ENCODE measurements at regions not wholly inside any gene's neighbourhood (a gene's known extent, or its start where the extent isn't known, plus 50 kb on each side); places are given as distances from the start of the nearest gene placed in this dataset.

GRCh38 chr18:56545464-56545863 lies 92.9 kb downstream of the TXNL1 start:
- no peak for DNase-seq (ENCODE audit: low read depth)

DNA sequence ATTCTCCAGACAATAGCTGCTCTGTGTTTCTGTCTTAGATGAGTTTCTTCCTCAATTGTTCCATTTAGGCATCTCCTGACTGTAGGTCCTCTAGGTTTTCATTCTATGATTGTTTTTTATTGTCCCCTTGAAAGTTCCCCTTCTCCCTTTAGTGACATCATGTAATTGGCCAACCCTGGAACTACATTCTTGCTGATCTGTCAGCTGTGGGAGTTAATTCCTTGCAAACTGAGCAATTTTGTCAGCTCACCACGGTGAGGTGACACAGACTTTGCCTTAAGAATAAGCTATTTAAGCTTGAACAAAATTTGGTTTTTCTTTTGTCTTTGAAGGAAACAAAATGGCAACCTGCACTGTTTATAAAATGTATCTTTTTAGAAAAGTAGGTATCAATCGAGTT lies 95.9 kb downstream of the TXNL1 start:
- DNase-seq (ENCODE audit: low read depth) = no peak

DNA sequence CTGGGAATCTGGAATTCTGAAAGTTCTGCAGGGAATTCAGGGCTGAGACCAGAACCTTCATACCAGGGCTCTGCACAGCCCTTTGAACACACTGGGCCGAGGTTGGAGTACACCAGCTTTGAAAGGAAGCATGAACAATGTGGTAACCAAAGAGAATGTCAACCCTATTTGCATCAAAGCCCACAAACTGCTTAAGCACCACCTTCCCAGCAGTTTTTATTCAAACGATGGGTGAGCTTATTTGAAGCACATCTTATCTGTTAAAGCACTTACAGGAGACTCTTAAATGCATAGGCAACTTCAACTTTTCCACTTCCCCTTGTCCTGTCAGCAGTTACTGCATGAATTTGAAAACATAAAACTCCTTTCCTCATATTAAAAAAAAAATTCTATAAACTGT lies 96.6 kb downstream of the TXNL1 start:
- no peak for DNase-seq (ENCODE audit: low read depth)

GRCh38 chr18:56541340-56541739 lies 97.1 kb downstream of the TXNL1 start:
- no peak for DNase-seq (ENCODE audit: low read depth)

- peak; percentile 9 for DNase-seq (ENCODE audit: low read depth)
Measured at GRCh38 chr18:56538746-56539145, 99.6 kb downstream of the TXNL1 start.

- DNase-seq (ENCODE audit: low read depth) = no peak
Measured at GRCh38 chr18:56532176-56532840, 106.1 kb downstream of the TXNL1 start.

DNA sequence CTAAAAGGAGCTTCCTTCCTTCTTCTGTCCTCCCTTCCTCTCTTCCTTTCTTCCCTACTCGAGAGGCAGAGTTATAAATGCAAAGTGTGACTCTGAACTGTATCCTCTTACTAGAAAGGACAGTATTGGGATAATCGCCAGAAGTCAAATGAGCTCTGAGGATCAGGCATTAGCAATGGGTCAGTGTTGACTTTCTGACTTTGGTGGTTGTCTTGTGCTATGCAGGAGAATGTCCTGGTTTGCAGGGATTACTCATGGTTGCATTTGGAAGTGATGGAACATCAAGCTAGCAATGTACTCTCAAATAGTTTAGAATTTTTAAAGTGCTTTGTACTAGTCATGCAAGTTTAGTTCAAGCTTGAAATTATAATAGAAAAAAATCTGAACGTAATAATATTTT lies 115.6 kb downstream of the TXNL1 start:
- no peak for DNase-seq (ENCODE audit: low read depth)

DNA sequence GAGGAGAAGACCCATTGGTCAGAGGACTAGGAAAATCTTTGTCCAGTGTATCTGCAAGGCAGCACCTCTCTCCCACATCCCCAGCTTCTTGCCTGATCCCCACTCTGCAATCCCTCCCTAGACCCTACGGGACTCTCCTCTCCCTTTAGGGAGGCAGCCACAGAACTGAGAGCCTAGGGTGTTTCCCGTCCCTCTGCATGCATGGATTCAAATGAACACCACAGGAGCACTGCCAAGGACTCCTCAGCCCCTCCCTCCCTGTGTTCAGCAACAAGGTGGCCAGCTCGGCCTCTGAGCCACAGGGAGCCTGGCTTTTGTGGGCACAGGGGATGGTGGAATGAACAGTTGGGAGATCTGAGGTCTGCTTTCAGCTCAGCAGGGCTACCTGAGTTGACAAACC lies 117.1 kb downstream of the TXNL1 start:
- DNase-seq (ENCODE audit: low read depth) = no peak

- DNase-seq (ENCODE audit: low read depth) = no peak
Measured at GRCh38 chr18:56517761-56518160, 120.6 kb downstream of the TXNL1 start.

- no peak for DNase-seq (ENCODE audit: low read depth)
Measured at GRCh38 chr18:56517196-56517595, 121.2 kb downstream of the TXNL1 start.

GRCh38 chr18:56516789-56517188 lies 121.6 kb downstream of the TXNL1 start:
- DNase-seq (ENCODE audit: low read depth) = no peak

DNA sequence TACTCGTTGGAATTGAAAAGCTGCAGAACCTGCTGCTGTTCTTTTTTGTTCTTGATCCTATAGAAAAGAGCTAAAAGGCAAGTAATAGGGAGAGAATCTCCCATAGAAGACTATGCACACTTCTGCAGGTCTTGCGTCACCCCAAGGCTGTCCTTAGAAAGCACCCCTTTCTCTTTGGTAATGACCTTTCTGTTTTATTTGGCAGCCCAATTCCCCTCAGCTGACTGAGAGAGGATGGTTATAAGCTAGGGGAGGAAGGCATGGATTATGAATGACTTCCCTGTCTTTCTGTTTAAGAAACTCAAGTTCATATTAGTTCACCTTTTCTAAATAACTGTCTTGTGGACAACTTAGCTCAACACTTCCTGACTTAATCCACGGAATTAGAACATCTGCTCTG lies 122.9 kb downstream of the TXNL1 start:
- DNase-seq (ENCODE audit: low read depth) = no peak

GRCh38 chr18:56511996-56512395 lies 126.4 kb downstream of the TXNL1 start:
- no peak for DNase-seq (ENCODE audit: low read depth)

- no peak for DNase-seq (ENCODE audit: low read depth)
Measured at GRCh38 chr18:56510108-56510507, 128.3 kb downstream of the TXNL1 start.

DNA sequence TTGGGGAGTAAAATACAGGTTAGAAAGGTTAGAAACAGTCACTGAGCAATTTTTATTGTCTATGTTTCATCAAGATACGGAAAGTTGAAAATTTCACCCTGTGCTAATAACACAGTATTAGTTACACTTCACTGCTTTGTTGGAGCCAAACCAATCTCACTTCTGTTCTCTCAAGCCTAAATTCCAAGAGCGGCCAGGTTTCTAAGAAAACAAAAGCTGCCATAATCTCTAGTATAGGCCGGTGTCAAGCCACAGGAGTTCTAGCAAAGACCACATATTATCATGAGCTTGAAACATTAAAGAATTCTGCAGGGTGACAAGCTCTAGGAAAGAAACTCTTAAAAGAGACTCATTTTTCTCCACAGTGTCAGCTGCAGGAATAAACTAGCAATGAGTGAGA lies 128.7 kb downstream of the TXNL1 start:
- no peak for DNase-seq (ENCODE audit: low read depth)

DNA sequence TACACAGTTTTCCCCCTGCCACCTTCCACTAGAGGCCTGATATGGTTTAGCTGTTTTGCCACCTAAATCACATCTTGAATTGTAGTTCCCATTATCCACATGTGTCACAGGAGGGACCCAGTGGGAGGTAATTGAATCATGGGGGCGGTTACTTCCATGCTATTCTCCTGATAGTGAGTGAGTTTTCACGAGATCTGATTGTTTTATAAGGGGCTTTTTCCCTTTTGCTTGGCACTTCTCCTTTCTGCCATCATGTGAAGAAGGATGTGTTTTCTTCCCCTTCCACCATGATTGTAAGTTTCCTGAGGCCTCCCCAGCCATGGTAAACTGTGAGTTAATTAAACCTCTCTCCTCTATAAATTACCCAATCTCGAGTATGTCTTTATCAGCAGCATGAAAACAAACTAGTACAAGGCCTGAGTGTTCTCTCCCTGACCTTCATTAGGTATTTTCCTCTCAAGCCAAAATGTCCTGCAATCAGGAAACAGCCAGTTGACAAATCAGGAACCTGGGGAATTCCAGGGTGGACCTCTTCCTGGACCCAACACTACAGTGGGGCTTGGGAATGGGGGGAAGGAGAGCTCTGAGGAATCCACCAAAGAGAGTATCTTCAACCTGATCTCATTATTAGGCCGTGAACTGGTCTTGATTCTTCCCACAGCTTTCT lies 129.9 kb downstream of the TXNL1 start:
- no peak for DNase-seq (ENCODE audit: low read depth)

DNA sequence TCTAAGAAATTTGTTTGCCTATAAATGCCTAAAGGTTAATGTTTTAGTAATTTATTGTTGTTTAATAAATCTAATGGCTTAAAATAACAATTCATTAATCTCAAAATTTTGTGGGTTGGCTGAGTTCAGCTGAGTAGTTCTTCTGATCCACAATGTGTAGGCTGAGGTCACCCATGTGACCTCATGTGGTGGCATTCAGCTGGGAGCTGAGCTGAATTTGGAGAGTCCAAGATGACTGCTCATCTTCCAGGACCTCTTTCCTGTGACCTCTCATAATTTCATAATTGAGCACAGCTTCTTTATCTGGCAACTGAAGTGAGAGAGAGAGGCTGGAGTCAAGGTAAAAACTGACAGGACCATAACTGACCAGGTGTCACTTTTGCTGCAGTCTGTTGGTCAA lies 132.4 kb downstream of the TXNL1 start:
- DNase-seq (ENCODE audit: low read depth) = no peak

DNA sequence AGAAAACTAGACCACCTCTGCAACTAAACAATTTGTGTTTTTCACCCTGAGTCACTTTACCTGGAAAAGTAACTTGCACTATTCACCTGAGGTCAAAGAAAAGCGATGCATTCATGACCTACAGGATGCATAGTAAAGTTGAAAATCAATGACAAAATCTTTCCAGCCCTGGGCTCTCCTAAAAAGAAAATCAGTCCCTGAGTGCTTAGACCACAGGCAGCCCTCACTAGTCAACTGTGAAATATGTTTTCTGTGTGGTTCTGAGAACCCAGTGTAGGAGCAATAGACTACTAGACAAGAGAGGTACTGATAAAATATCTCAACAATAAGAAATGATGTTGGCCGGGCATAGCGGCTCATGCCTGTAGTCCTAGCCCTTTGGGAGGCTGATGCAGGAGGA lies 133.1 kb downstream of the TXNL1 start:
- DNase-seq (ENCODE audit: low read depth) = no peak

- DNase-seq (ENCODE audit: low read depth) = no peak
Measured at GRCh38 chr18:56501896-56502295, 136.5 kb downstream of the TXNL1 start.

DNA sequence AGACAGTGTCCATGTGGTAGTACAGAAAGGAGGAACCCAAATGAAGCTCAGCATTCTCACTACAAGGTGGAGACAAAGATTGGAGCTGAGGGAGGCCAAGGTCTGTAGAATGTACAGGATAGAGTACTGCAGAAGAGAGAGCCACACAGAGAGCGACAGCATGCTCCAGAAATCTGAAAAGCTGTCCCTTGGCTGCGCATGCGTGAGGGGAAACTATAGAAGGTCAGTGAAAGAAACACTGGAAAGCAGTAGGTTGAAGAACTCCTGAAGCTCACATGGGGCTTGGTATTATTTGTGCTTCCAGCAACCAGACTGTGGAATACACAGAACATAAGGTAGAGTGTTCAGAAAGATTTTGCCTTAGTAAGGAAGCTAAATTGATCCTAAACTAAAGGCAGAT lies 142.5 kb downstream of the TXNL1 start:
- no peak for DNase-seq (ENCODE audit: low read depth)

GRCh38 chr18:56493531-56493930 lies 144.9 kb downstream of the TXNL1 start:
- DNase-seq (ENCODE audit: low read depth) = no peak

GRCh38 chr18:56492136-56492535 lies 146.3 kb downstream of the TXNL1 start:
- DNase-seq (ENCODE audit: low read depth) = no peak

- no peak for DNase-seq (ENCODE audit: low read depth)
Measured at GRCh38 chr18:56490942-56491341, 147.4 kb downstream of the TXNL1 start.

GRCh38 chr18:56489893-56490292 lies 148.5 kb downstream of the TXNL1 start:
- no peak for DNase-seq (ENCODE audit: low read depth)

All from HS-5 (cell line).